HCT116 (cell line): ENCODE measurements at regions not wholly inside any gene's neighbourhood (a gene's known extent, or its start where the extent isn't known, plus 50 kb on each side); places are given as distances from the start of the nearest gene placed in this dataset.

ENCODE experiments used
- ATAC-seq: fragments of 200-7000 bp; cut with Tn5 transposase; 2 replicates; pipeline ENCODE4 v1.9.1; 2020; ENCODE audit warnings: mild to moderate bottlenecking, moderate library complexity
- BruUV-seq: library from RNA; stranded (reverse); fragments of 400-500 nt; replicated peaks from 2 replicates; lab custom pipeline; 2021; lab: Mats Ljungman, UMichigan
- CTCF ChIA-PET: fragments of 300-600 bp; sonication (Branson Sonifier 250); formaldehyde crosslinking; loops from one replicate; lab custom pipeline; 2021; ENCODE audit warnings: antibody characterized with exemption; lab: Charles Lee
- POLR2A ChIA-PET: fragments of 300-600, 350-600 bp; sonication (Branson Sonifier 250); formaldehyde crosslinking; loops from one replicate; lab custom pipeline; 2021; ENCODE audit warnings: antibody characterized with exemption; lab: Charles Lee
- RAD21 ChIA-PET, 2 experiments: fragments of 300-600 bp; sonication (Branson Sonifier 250); formaldehyde crosslinking; loops; one replicate each; lab custom pipeline; 2023; ENCODE audit warnings: low total read pairs in 2 of 2; ENCODE audit not compliant: uncharacterized antibody in 2 of 2, unreplicated experiment in 2 of 2, low non-redundant PET in 1 of 2; lab: Charles Lee
- DNase-seq: peaks from one replicate; pipeline ENCODE4 v3.0.0-alpha.2; 2010; ENCODE audit warnings: low read depth, low spot score
- H2AFZ ChIP-seq: fragments of 200-600 bp; shearing (Covaris generic), sonication (generic); 2 replicates; pipeline ENCODE4 v1.6.1; 2017; ENCODE audit warnings: low read depth, mixed run types, mixed read lengths, antibody characterized with exemption, low read length; ENCODE audit not compliant: poor library complexity, severe bottlenecking
- H3K27ac ChIP-seq: 2 replicates; pipeline ENCODE4 v1.5.1; 2012; ENCODE audit warnings: low read depth, low read length
- H3K27me3 ChIP-seq: fragments of 200-600 bp; sonication (generic); 2 replicates; pipeline ENCODE4 v1.6.1; 2016; ENCODE audit warnings: mixed run types, low read length, mixed read lengths; ENCODE audit not compliant: insufficient read depth
- H3K36me3 ChIP-seq, 2 experiments: fragments of 200-500 bp in 1 of 2; fragments of 200-600 bp in 1 of 2; sonication (Bioruptor generic) in 1 of 2; sonication (generic) in 1 of 2; 2 replicates each; pipeline versions ENCODE4 v1.5.1 to v1.6.1; 2014 to 2016; ENCODE audit warnings: low read length in 2 of 2, inconsistent platforms in 1 of 2, mixed read lengths in 1 of 2, mixed run types in 1 of 2; ENCODE audit not compliant: insufficient read depth in 2 of 2, control insufficient read depth in 1 of 2
- H3K4me1 ChIP-seq, 2 experiments: fragments of 200-600 bp in 1 of 2; sonication (generic) in 1 of 2; 2 replicates each; pipeline versions ENCODE4 v1.5.1 to v1.6.1; 2012 to 2017; ENCODE audit warnings: low read length in 2 of 2, inconsistent platforms in 1 of 2, mild to moderate bottlenecking in 1 of 2, mixed read lengths in 1 of 2, mixed run types in 1 of 2, moderate library complexity in 1 of 2; ENCODE audit not compliant: insufficient read depth in 2 of 2, control insufficient read depth in 1 of 2
- H3K4me2 ChIP-seq: fragments of 200-600 bp; sonication (generic); 2 replicates; pipeline ENCODE4 v1.6.1; 2017; ENCODE audit warnings: mixed run types, low read length, mixed read lengths
- H3K4me3 ChIP-seq, 2 experiments: fragments of 200-600 bp in 1 of 2; sonication (generic) in 1 of 2; replicated peaks in 1 of 2; 2 replicates each; pipeline ENCODE4 v1.5.1; 2011 to 2016; ENCODE audit warnings: low read length in 2 of 2, control low read depth in 1 of 2, low read depth in 1 of 2, mild to moderate bottlenecking in 1 of 2, mixed read lengths in 1 of 2, mixed run types in 1 of 2
- H3K79me2 ChIP-seq: fragments of 200-600 bp; sonication (generic); 2 replicates; pipeline ENCODE4 v1.6.1; 2017; ENCODE audit warnings: mild to moderate bottlenecking, mixed run types, low read length, moderate library complexity, mixed read lengths; ENCODE audit not compliant: insufficient read depth
- H3K9ac ChIP-seq: fragments of 200-600 bp; sonication (generic); 2 replicates; pipeline ENCODE4 v1.6.1; 2016; ENCODE audit warnings: low read length, mixed read lengths
- H3K9me2 ChIP-seq: fragments of 200-600 bp; sonication (generic), shearing (Covaris generic); 2 replicates; pipeline ENCODE4 v1.6.1; 2017; ENCODE audit warnings: mixed run types, mild to moderate bottlenecking, moderate library complexity; ENCODE audit not compliant: insufficient read depth
- H3K9me3 ChIP-seq, 2 experiments: fragments of 200-500 bp in 1 of 2; fragments of 200-600 bp in 1 of 2; sonication (Bioruptor generic) in 1 of 2; sonication (generic) in 1 of 2; 2 replicates each; pipeline ENCODE4 v1.6.1; 2014 to 2017; ENCODE audit warnings: low read length in 2 of 2, mixed read lengths in 2 of 2, inconsistent platforms in 1 of 2, low read depth in 1 of 2, mild to moderate bottlenecking in 1 of 2, mixed run types in 1 of 2, moderate library complexity in 1 of 2; ENCODE audit not compliant: control insufficient read depth in 1 of 2, insufficient read depth in 1 of 2
- H4K20me1 ChIP-seq: fragments of 200-600 bp; sonication (generic), shearing (Covaris generic); 2 replicates; pipeline ENCODE4 v1.6.1; 2017; ENCODE audit warnings: mixed run types, mild to moderate bottlenecking, moderate library complexity; ENCODE audit not compliant: insufficient read depth
- ELF1 ChIP-seq: IDR thresholded peaks from 2 replicates; pipeline ENCODE4 v1.6.1; 2012; ENCODE audit warnings: low read depth, borderline replicate concordance
- EZH2phosphoT487 ChIP-seq: fragments of 200-600 bp; IDR thresholded peaks from 2 replicates; pipeline ENCODE4 v1.6.1; 2018; ENCODE audit warnings: antibody characterized with exemption, borderline replicate concordance
- JUND ChIP-seq: IDR thresholded peaks from 2 replicates; pipeline ENCODE4 v1.6.1; 2012
- SIN3A ChIP-seq: IDR thresholded peaks from 2 replicates; pipeline ENCODE4 v1.6.1; 2012; ENCODE audit warnings: low read depth
- SP1 ChIP-seq: IDR thresholded peaks from 2 replicates; pipeline ENCODE4 v1.6.1; 2012; ENCODE audit warnings: low read depth
- SRF ChIP-seq: IDR thresholded peaks from 2 replicates; pipeline ENCODE4 v1.6.1; 2012; ENCODE audit warnings: low read depth
- YY1 ChIP-seq: IDR thresholded peaks from 2 replicates; pipeline ENCODE4 v1.6.1; 2011; ENCODE audit warnings: low read length, low read depth, moderate library complexity, mild to moderate bottlenecking; ENCODE audit not compliant: insufficient replicate concordance; ENCODE audit errors: extremely low read depth
- intact Hi-C: fragments of 100-400 bp; cut with micrococcal nuclease; formaldehyde crosslinking; loops from 2 replicates; pipeline ENCODE4 v1.10.0; 2022

DNA sequence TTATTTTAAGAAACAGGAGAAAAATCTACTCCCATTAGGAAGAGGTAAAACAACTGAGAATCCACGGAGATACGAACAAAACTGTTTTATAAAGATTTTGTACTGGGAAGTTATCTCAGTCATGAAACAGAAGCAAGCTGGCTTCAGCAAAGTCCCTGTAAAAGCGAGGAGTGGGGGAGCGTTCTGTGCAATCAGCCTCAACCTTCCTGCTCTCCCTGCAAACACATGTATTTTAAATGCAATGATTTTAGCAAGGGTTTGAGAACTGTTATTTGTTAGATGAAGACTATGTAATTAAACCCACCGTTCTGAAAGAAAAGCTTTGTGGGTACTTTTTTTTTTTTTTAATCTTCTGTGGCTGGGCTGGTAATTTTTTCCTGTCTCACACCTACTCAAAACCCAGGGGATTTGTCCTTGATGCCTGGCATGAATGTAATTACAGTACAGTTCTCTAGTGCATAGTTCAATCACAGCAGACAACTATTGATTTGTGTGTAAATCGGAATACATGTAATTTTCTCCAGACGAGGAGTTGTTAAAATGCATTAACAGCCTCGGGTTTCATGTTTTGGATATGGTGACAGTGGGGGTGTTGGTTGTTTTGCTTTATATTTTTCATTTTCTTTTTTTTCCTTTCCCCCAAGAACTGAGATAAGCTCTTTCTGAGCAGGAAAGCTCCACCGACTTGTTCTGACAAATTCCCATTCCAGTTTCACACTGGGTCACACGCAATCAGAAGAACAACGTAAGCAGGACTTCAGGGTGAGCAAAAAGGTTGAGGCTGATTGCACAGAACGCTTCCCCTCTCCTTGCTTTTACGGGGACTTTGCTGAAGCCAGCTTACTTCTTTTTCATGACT, 153.6 kb downstream of the PHLDA1 start:
- H4K20me1 ChIP-seq: no peaks in the 10 kb centered on the region
- ChIA-PET POLR2A (interaction anchor here (0.8 to 2.1 kb wide), 7 partner anchors 10 to 76 kb away, joined by 3 to 11 read pairs (median 4); no protein-coding TSS in a partner anchor), CTCF (no interaction called here), RAD21 (no interaction called here)
- TF ChIP-seq SIN3A (0 out of 2 replicates have a peak, but pooled peaks have one; percentile 29), SP1 (0 out of 2 replicates have a peak, but pooled peaks have one; percentile 6), ELF1 (no peak), EZH2phosphoT487 (no peak), SRF (no peak), JUND (no peak), YY1 (no peak)
- ATAC-seq (peak; percentile 55), DNase-seq (no peak)
- H3K4me3 ChIP-seq: 0 out of 4 replicates have a peak overlapping the region, but pooled peaks of 1 of the 2 experiments have one; percentile 23
- BruUV-seq: TSS peak; percentile 82
- peak overlapping the region; percentile 66 for H3K9ac ChIP-seq
- H2AFZ ChIP-seq: no peak overlapping the region
- peak overlapping the region; percentile 99 for H3K27ac ChIP-seq
- H3K9me3 ChIP-seq: no peaks in the 10 kb centered on the region
- H3K9me2 ChIP-seq: no peaks in the 10 kb centered on the region
- intact Hi-C loops: no loop called here
- no peaks in the 10 kb centered on the region for H3K79me2 ChIP-seq
- H3K36me3 ChIP-seq: no peaks in the 10 kb centered on the region
- no peaks in the 10 kb centered on the region for H3K27me3 ChIP-seq
- H3K4me1 ChIP-seq: peaks cover 42 to 64% of the 10 kb centered on the region in 2 experiments
- peak overlapping the region; percentile 67 for H3K4me2 ChIP-seq
